Astrocyte of the cerebellum (primary cell): ENCODE measurements at regions not wholly inside any gene's neighbourhood (a gene's known extent, or its start where the extent isn't known, plus 50 kb on each side); places are given as distances from the start of the nearest gene placed in this dataset.

Experiments used
- DNase-seq: peaks from one replicate; pipeline ENCODE4 v3.0.0-alpha.2; 2011; ENCODE audit warnings: low read depth
- H3K4me3 ChIP-seq: 2 replicates; pipeline ENCODE4 v1.5.1; 2011; ENCODE audit warnings: mild to moderate bottlenecking, low read depth, low read length, moderate library complexity
- CTCF ChIP-seq: IDR thresholded peaks from 2 replicates; pipeline ENCODE4 v1.5.1; 2012; ENCODE audit warnings: low read length, low read depth, moderate library complexity, mild to moderate bottlenecking; ENCODE audit errors: missing control alignments
- in situ Hi-C: cut with HindIII; loops from 2 replicates; pipeline ENCODE4 v1.10.0; 2017; ENCODE audit warnings: low sequenced_read_pairs

GRCh38 chr4:84179409-84179808 is 319.7 kb downstream of the NKX6-1 start:
- DNase-seq = no peak
- TF ChIP-seq CTCF = no peak
- in situ Hi-C loops = no loop called here
- H3K4me3 ChIP-seq = no peak overlapping the region

GRCh38 chr4:84177831-84178542 is 321.1 kb downstream of the NKX6-1 start:
- in situ Hi-C loops = no loop called here
- no peak for TF ChIP-seq CTCF
- no peak overlapping the region for H3K4me3 ChIP-seq
- no peak for DNase-seq

GRCh38 chr4:84176016-84176415 is 323.1 kb downstream of the NKX6-1 start:
- no peak for TF ChIP-seq CTCF
- H3K4me3 ChIP-seq = no peak overlapping the region
- in situ Hi-C loops = no loop called here
- DNase-seq = no peak

GRCh38 chr4:84171871-84172270 is 327.2 kb downstream of the NKX6-1 start:
- no peak overlapping the region for H3K4me3 ChIP-seq
- in situ Hi-C loops = no loop called here
- no peak for TF ChIP-seq CTCF
- no peak for DNase-seq

- DNase-seq = no peak
- no peak overlapping the region for H3K4me3 ChIP-seq
- in situ Hi-C loops = no loop called here
- TF ChIP-seq CTCF = peak; percentile 17
Measured at GRCh38 chr4:84167564-84167963, 331.5 kb downstream of the NKX6-1 start.

- TF ChIP-seq CTCF = no peak
- no peak for DNase-seq
- no peak overlapping the region for H3K4me3 ChIP-seq
- in situ Hi-C loops = no loop called here
Measured at GRCh38 chr4:84167093-84167492, 332.0 kb downstream of the NKX6-1 start.

- TF ChIP-seq CTCF = no peak
- no peak for DNase-seq
- no peak overlapping the region for H3K4me3 ChIP-seq
- in situ Hi-C loops = no loop called here
Measured at GRCh38 chr4:84166486-84166885, 332.6 kb downstream of the NKX6-1 start.
